Keratinocyte (primary cell): ENCODE measurements at regions not wholly inside any gene's neighbourhood (a gene's known extent, or its start where the extent isn't known, plus 50 kb on each side); places are given as distances from the start of the nearest gene placed in this dataset.

Experiments used
- DNase-seq: peaks from one replicate; pipeline ENCODE4 v3.0.0-alpha.2; 2011; ENCODE audit warnings: low read depth, missing footprints, low spot score
- FAIRE-seq: peaks from 2 replicates; lab custom pipeline; 2011; peaks lifted over from hg19 to GRCh38; lab: Jason Lieb, UNC
- H2AFZ ChIP-seq: 2 replicates; pipeline ENCODE4 v1.6.0; 2012; ENCODE audit warnings: low read length, control low read depth, inconsistent platforms; ENCODE audit not compliant: control insufficient read depth
- H3K27ac ChIP-seq: 2 replicates; pipeline ENCODE4 v1.5.1; 2011; ENCODE audit warnings: low read length; ENCODE audit not compliant: control insufficient read depth, insufficient read depth
- H3K27me3 ChIP-seq: 3 replicates; pipeline ENCODE4 v1.6.0; 2011; ENCODE audit warnings: low read length; ENCODE audit not compliant: control insufficient read depth, insufficient read depth; ENCODE audit errors: extremely low read depth
- H3K36me3 ChIP-seq, 2 experiments: 2 replicates in 1 of 2; 3 replicates in 1 of 2; pipeline ENCODE4 v1.5.1; 2011; ENCODE audit warnings: low read length in 2 of 2, mild to moderate bottlenecking in 1 of 2; ENCODE audit not compliant: control insufficient read depth in 2 of 2, insufficient read depth in 2 of 2; ENCODE audit errors: extremely low read depth in 1 of 2
- H3K4me1 ChIP-seq: 3 replicates; pipeline ENCODE4 v1.5.1; 2011; ENCODE audit warnings: low read length; ENCODE audit not compliant: control insufficient read depth, insufficient read depth; ENCODE audit errors: extremely low read depth
- H3K4me2 ChIP-seq: 3 replicates; pipeline ENCODE4 v1.6.0; 2011; ENCODE audit warnings: low read depth, low read length; ENCODE audit not compliant: control insufficient read depth, insufficient read depth; ENCODE audit errors: extremely low read depth
- H3K4me3 ChIP-seq, 3 experiments: fragments of 200-600 bp in 1 of 3; sonication (generic) in 1 of 3; 2 replicates in 2 of 3; 3 replicates in 1 of 3; pipeline ENCODE4 v1.5.1; 2011 to 2016; ENCODE audit warnings: low read length in 3 of 3, mild to moderate bottlenecking in 3 of 3, control low read depth in 2 of 3, inconsistent platforms in 1 of 3, low read depth in 1 of 3, mixed read lengths in 1 of 3, mixed run types in 1 of 3, moderate library complexity in 1 of 3; ENCODE audit not compliant: control insufficient read depth in 2 of 3, insufficient read depth in 2 of 3; ENCODE audit errors: extremely low read depth in 1 of 3
- H3K79me2 ChIP-seq: 2 replicates; pipeline ENCODE4 v1.6.0; 2012; ENCODE audit warnings: low read length; ENCODE audit not compliant: control insufficient read depth, insufficient read depth
- H3K9ac ChIP-seq: 3 replicates; pipeline ENCODE4 v1.6.0; 2011; ENCODE audit warnings: low read length; ENCODE audit not compliant: control insufficient read depth, insufficient read depth; ENCODE audit errors: extremely low read depth
- H3K9me1 ChIP-seq: 3 replicates; pipeline ENCODE4 v1.6.0; 2011; ENCODE audit warnings: low read length; ENCODE audit not compliant: control insufficient read depth, insufficient read depth; ENCODE audit errors: extremely low read depth
- H3K9me3 ChIP-seq: 2 replicates; pipeline ENCODE4 v1.5.1; 2012; ENCODE audit warnings: low read depth, low read length; ENCODE audit not compliant: control insufficient read depth
- H4K20me1 ChIP-seq: 3 replicates; pipeline ENCODE4 v1.6.0; 2011; ENCODE audit warnings: low read length; ENCODE audit not compliant: control insufficient read depth, insufficient read depth; ENCODE audit errors: extremely low read depth
- CTCF ChIP-seq, 3 experiments: IDR thresholded peaks in 1 of 3; conservative IDR thresholded peaks in 1 of 3; optimal IDR thresholded peaks in 1 of 3; 2 replicates in 2 of 3; 3 replicates in 1 of 3; pipeline versions ENCODE3 to v1.5.1; 2011; ENCODE audit warnings: low read length in 3 of 3, mild to moderate bottlenecking in 3 of 3, moderate library complexity in 2 of 3, control low read depth in 1 of 3, inconsistent platforms in 1 of 3; ENCODE audit not compliant: insufficient read depth in 2 of 3; ENCODE audit errors: extremely low read depth in 1 of 3
- EZH2 ChIP-seq: IDR thresholded peaks from one replicate; pipeline ENCODE4 v1.6.1; 2012; ENCODE audit warnings: inconsistent platforms, mild to moderate bottlenecking, low read length, moderate library complexity
- dilution Hi-C: fragments of 300-500 bp; cut with MboI; formaldehyde crosslinking; loops from one replicate; pipeline ENCODE4 v1.7.0; 2020; ENCODE audit warnings: low sequenced_read_pairs; ENCODE audit not compliant: extremely low pct_ligation_motif_present

DNA sequence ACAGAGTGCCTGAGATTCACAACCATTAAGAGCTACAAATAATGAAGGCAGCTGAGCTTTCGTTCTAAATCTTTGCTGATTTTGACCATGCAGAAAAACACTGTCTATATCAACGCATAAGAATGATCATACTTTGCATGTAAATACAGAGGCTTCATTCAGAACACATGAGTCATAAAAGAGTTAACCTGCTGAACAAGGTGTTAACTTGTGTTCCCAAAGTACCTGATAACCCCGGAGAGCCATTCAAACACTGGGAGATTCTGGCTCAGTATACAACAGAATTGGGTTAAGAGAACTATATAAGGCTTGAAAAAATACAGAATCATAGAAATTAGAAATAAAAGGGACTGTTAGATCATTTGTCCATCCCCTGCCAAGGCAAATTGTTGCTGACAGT lies 964.3 kb upstream of the TENM3 start:
- Histone ChIP-seq H3K4me2 (no peak overlapping the region), H3K79me2 (no peaks in the 10 kb centered on the region), H3K4me3 (no peak overlapping the region), H3K9me3 (no peaks in the 10 kb centered on the region), H3K9me1 (no peaks in the 10 kb centered on the region), H3K4me1 (no peaks in the 10 kb centered on the region), H3K27me3 (no peaks in the 10 kb centered on the region), H3K27ac (no peak overlapping the region), H4K20me1 (no peaks in the 10 kb centered on the region), H3K9ac (no peak overlapping the region), H2AFZ (no peak overlapping the region), H3K36me3 (no peaks in the 10 kb centered on the region)
- TF ChIP-seq EZH2 (no peak), CTCF (optimal IDR thresholded peaks at IDR 0.05 in 1 of 3, IDR thresholded peaks at IDR 0.05 in 1 of 3, conservative IDR thresholded peaks at IDR 0.05 in 1 of 3; ENCODE audit: extremely low read depth in 1 of 3, insufficient read depth in 2 of 3, low read length in 3 of 3) (no peak)
- FAIRE-seq (no peak), DNase-seq (no peak)
- dilution Hi-C loops: no loop called here

DNA sequence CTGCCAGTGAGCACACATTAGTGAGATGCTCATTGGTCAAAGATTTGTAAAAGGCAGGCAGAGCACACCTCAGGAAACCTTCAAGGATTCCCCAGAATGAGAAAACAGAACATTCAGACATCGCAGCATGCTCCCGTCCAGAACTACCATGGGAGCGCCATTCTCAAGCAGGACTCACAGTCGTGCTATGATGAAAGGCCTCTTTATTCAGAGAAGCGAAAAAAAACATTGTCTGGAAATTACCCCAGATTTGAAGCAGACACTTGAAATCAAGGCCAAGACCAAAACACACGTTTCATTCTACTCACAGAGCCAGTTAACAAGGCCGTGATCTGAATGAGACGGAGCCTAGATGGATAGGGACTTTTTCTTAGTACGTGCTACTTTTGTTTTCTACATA lies 961.8 kb upstream of the TENM3 start:
- H3K4me3 ChIP-seq: no peak overlapping the region
- dilution Hi-C loops: no loop called here
- H2AFZ ChIP-seq: no peak overlapping the region
- H3K36me3 ChIP-seq: no peaks in the 10 kb centered on the region
- TF ChIP-seq CTCF (optimal IDR thresholded peaks at IDR 0.05 in 1 of 3, IDR thresholded peaks at IDR 0.05 in 1 of 3, conservative IDR thresholded peaks at IDR 0.05 in 1 of 3; ENCODE audit: extremely low read depth in 1 of 3, insufficient read depth in 2 of 3, low read length in 3 of 3) (no peak), EZH2 (no peak)
- no peak overlapping the region for H3K4me2 ChIP-seq
- no peaks in the 10 kb centered on the region for H3K27me3 ChIP-seq
- no peaks in the 10 kb centered on the region for H3K4me1 ChIP-seq
- no peaks in the 10 kb centered on the region for H3K9me3 ChIP-seq
- no peaks in the 10 kb centered on the region for H4K20me1 ChIP-seq
- H3K79me2 ChIP-seq: no peaks in the 10 kb centered on the region
- FAIRE-seq: no peak
- no peak for DNase-seq
- no peaks in the 10 kb centered on the region for H3K9me1 ChIP-seq
- H3K27ac ChIP-seq: no peak overlapping the region
- no peak overlapping the region for H3K9ac ChIP-seq
